Dedifferentiated amniotic fluid mesenchymal stem cell (primary cell): ENCODE measurements at regions not wholly inside any gene's neighbourhood (a gene's known extent, or its start where the extent isn't known, plus 50 kb on each side); places are given as distances from the start of the nearest gene placed in this dataset.
"Not testable (repeated sequence)": the region's sequence is repeated elsewhere in the genome, so short reads cannot be mapped to it uniquely, and the experiment has no call there.

Experiments used
- DNase-seq: peaks from one replicate; pipeline ENCODE4 v3.0.0-alpha.2; 2016; ENCODE audit errors: extremely low spot score

DNA sequence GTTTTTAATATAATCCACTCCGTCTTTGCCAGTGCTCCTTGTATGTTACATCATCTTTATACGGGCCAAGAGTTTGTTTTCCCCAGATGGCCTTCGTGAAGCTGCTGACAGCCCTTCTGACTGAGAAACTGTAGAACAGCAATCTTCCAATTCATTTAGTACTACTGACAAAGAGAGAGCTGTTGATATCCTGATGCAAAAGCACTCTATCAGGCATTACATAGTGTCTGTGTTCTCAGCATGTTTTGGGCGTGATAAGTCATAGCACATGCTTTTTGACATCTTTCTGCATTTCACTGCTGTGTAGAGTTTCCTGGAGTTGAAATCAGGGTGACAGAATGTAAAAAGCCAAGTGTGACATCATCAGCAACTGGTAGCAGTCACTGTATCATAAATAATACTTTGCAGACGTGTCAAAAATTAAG, 746.3 kb upstream of the FAM241A start:
- peak; percentile 50 for DNase-seq

DNA sequence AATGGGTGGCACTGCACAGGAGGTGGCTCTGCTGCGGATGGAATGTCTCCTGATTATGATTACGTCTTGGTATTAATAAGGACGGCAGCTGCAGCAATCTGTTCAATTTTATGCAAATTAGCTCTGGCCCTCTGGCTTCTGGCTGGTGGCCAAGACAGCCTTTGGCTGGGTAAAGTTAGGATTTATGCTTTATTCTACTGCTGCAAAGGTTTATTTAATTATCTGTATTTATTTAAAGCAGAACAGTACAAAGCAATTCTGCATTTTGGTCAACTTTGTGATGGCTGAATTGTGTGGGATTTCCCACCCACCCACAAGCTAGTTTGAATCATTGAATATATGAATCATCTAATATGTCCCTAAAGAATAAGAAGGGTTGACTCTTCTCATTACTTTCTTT, 745.6 kb upstream of the FAM241A start:
- no peak for DNase-seq

DNA sequence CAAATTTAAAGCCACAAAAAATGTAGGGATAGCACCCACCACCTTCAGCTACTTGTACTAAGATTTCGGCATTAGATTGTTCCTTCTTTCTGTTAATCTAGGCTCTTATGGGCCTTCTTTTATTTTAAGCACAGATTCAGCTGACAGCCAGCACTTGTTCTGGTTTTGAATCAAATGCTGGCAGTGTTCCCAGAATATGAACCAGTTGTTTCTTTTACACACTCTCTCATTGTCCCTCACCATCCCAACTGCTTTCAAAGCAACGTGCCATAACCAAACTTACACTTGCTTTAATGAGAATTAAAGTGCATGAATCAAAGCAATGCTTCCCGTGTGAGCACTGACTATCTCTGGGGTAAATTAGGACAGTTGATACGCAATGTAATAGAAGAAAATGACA, 744.5 kb upstream of the FAM241A start:
- DNase-seq = peak; percentile 68

DNA sequence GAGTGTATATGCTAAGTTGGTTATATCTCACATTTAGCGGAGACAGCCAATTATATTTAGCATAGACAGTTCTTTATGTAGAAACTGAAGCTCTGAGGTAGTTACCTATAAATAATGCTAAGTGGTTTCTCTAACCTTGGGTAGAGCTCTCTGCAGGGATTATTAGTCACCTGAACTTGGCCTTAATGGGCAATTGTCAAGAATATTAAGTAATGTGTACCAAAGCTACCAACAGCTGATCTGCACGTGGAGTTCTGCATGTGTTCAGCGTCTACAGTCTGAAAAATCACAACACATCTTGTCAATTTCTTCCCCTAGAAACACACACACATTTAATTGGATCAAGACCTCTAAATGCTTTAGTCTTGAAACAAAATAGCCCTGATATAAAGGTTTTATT, 740.6 kb upstream of the FAM241A start:
- no peak for DNase-seq

DNA sequence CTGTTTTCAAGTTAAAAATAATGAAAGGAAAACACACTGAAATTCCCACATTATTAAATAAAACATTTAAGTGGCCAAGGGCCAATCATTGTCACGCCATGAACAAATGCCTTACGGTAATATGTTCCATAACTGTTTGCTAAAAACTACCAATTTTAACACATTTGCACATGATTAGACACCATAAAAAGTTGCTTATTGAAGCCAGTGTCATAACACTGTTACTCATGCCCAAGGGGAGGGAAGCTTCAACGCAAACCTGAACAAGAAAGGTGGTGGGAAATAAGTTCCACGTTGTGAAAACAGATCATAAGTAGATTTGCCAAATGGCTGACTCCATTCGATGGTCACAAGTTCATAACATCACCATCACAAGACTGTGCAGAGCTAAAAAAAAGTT, 739.3 kb upstream of the FAM241A start:
- DNase-seq = no peak

DNA sequence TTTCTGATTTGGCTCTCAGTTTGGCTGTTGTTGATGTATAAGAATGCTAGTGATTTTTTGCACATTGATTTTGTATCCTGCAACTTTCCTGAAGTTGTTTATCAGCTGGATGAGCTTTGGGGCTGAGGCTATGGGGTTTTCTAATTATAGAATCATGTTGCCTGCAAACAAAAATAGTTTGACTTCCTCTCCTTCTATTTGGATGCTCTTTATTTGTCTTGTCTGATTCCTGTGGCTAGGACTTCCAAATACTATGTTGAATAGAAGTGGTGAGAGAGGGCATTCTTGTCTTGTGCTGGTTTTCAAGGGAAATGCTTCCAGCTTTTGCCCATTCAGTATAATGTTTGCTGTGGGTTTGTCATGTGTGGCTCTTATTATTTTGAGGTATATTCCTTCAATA, 734.7 kb upstream of the FAM241A start:
- no peak for DNase-seq

DNA sequence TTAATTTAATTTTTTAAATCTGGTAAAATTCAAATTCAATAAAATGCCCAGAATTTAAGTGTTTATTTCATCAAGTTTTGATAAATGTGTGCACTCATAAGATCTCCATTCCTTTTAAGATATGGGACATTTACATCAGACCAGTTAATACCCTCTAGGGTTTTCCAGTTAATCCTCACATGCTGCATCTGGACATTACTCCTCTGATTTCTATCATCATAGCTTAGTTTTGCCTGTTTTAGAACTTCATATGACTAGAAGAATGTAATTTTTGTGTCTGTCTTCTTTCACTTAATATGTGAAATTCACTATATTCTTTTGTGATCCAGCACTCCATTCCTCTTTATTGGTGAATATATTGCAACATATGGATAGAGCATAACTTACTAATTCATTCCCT, 727.7 kb upstream of the FAM241A start:
- no peak for DNase-seq

DNA sequence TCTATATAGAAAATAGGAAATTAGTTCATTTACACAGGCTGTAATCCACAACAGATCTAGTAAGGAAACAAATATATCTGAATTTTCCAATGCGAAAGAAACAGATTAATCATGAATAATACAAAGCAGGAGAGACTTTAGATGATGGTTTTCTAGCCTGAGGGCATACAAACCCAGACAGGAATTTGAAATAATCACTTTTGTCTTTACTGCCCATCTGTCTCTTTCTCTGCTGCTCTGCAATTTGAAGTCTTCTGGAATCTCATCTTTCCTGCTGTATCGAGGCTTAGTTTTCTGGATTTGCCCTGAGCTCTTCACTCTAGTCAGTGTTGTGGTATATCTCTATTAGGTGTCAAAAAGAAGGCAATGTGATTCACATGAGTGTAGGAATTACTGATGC, 711.8 kb upstream of the FAM241A start:
- no peak for DNase-seq

DNA sequence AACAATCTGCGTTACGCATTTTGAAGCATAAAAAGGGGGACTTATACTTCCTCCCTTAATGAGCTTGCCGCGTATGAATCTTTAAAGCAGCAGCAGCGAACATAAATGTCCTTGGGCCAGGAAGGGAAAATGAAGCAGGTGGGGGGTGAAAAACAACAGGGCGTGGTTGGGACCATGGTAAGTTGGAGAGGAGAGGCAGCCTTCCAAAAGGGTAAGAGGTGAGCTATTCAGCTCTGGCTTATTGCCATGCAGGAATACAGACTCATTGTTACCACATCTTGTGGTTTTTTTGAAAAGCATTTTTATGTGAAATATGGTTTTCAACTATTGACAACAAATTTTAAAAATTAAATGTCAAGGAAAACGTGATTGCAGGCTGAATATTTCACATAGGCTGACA, 710.7 kb upstream of the FAM241A start:
- DNase-seq = no peak

DNA sequence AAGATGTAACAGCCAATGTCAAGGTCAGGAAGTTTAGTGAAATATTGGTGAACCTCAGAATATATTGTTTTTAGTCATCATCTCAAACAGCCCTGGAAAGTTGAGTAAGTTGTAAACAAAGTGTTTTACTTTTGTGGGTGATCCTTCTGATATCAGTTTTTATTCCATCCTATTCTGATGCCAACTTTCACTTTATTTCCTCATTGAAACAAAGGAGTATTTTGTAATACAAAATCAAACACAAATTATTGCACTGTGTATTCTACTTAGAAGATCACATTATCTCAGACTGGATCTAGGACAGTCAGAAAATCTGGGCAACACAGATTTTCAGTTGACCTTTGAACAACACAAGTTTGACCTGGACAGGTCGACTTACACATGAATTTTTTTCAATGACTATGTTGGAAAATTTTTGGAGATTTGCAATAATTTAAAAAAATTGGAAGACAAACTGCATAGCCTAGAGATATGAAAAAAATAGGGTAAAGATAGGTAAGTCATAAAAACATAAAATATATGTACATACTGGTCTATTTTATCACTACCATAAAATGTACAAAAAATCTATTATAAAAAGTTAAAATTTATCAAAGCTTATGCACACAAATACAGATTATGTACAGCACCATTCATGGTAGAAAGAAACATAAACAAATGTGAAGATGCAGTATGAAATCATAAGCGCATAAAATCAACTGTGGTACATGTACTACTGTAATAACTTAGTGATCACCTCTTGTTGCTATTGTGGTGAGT, 709.1 kb upstream of the FAM241A start:
- DNase-seq = no peak

DNA sequence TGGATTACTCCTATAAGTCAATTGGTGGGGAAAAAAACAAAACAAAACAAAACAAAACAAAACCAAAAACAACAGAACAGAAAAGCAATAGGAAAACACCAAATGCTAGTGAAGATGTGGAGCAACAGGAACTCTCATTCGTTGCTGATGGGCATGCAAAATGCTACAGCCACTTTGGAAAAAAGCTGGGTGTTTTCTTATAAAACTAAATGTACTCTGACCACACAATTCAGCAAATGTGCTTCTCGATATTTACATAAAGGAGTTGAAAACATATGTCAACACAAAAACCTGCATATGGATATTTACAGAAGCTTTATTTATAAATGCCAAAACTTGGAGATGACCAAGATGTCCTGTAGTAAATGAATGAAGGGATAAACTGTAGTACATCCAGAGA, 703.6 kb upstream of the FAM241A start:
- no peak for DNase-seq

DNA sequence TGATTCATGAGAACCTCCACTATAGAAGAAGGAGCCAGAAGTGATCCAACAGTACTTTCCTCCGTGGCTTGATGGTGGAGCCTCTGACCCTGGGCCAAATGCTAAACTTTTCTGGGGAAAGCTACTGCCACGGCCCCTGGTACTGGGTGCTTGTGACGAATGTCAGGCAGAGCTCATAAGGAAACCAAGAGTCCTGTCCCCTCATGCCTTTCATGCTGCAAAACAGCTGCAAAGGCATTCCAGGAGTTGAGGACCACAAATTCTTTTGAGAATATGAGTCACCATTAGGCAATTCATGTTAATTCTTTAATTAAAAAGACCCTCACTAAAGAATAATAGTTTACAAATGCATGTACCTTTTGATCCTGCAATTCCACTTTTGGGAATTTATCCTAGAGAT, 700.4 kb upstream of the FAM241A start:
- DNase-seq = not testable (repeated sequence)

DNA sequence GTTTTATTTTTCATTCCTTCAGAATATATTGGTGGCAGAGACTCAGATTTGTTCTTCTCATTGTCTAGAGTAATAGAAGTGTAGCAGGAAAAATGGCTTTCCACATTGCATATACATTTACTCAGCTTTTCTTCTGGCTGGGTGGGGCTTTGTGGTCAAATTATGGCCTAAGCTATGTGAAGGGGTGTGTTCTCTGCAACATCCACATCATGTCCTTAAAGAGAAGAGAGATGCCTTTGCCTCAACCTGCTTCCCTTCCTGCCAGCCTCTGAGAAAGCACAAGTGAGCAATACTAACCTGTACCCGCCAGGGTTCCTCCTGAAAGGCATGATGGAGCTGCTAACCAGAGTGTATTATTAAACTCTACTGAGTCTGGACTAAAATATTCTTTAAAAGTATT, 695.6 kb upstream of the FAM241A start:
- DNase-seq = no peak

DNA sequence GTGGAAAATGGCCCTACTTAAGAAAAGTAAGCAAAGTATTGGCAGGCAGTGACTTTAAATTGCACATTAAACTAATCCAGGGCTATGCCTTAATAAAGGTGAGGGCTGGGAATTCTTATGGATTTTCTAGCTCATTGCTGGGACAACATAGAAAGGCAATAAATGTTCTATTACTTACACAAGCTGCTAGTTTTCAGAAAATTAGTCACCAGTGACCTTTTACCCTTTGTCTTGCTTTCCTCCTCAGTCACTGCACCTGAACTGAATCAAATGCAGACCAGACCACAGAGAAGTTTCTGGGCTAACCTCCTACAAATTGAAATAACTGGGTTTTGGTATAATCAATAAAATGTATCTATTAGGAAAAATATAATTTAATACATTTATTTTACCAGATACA, 694.4 kb upstream of the FAM241A start:
- DNase-seq = no peak

DNA sequence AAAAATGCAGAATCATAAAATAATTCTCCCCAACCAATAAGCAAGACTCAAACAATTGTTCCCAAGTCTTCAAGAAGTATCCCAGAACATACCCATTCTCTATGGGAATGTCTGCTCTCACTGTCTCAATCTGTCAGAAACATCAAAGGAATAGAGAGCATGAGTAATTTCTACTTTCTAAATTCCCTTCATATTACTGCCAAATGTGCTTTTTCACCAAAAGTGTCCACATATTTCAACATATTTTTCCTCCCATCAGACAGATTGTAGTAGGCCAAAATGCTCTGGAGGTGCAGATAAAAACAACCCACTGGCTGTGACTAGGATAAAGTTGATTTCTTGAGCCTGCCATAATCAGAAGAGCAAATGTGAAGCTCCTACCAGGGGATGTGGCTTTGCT, 692.0 kb upstream of the FAM241A start:
- no peak for DNase-seq

DNA sequence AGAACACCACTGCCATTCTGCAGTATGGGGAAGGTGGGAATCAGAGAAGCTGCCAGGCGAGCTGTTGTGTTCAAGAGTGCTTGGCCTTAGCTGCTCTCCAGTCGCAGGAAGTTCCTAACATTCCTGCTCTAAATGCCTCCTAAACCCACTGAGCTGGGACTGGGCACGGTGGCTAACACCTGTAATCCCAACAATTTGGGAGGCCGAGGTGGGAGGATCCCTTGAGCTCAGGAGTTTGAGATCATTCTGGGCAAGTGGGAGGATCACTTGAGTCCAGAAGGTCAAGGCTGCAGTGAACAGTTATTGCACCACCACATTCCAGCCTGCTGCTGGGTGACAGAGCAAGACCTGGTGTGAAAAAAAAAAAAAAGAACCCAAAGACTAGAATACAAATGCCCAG, 690.3 kb upstream of the FAM241A start:
- no peak for DNase-seq

DNA sequence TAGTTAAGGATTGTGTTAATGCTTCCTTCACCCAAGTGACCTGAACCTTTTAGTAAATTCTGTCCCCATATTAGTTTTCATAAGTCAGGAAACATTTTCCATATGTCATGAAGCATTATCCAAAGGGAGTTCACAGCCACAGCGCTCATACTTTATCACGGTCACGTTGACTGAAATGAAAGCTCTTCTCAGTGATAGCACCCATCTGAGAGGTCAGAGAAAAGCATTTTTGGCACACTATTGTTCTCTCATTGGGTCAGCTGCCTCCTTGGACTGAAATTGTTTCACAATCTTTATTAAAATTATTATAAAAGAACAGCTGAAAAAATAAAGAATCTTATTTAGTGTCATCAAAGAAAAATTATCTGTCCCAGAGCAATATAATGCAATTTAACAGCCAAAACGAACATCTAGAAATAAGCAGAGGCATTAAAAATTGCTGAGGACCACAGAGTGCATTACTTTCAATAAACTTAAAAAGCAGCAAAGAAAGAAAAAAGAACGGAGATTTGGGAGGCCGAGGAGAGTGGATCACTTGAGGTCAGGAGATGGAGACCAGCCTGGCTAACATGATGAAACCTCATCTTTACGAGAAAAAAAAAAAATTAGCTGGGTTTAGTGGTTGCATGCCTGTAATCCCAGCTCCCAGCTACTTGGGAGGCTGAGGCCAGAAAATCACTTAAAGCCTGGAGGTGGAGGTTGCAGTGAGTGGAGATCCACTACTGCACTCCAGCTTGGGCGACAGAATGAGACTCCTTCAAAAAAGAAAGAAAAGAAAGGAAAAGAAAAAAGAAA, 680.8 kb upstream of the FAM241A start:
- no peak for DNase-seq

DNA sequence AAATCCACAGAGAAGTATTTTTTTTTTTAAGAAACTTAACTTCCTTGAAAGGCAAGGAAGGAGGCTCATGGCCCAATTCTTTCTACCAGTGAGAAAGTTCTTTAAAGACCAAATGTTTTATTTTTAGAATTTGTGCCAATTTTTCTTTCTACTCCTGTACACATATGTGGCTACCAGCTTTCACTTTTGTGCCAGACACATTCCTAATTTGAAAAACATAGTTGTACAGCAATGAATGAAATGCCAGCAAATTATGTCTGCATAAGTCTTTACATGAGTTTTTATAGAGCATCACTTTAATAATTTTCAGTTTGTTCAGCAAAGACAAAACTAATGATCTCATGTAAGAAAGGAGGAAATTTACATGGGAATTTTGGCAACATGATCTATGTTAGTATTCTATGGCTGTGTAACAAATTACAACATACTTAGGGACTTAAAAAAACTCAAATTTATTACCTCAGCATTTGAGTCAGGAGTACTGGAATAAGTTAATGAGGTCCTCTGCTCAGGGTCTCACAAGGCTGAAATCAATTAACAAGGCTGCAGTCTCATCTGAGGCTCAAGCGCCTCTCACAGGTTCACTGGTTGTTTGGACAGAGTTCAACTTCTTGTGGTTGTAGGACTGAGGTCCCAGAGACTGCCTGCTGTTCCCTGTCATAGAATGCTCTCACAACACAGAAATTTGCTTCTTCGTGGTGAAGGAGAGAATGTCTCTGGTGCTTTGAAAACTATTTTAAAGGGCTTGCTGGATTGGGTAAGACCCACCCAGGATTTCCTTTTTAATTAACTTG, 678.2 kb upstream of the FAM241A start:
- DNase-seq = no peak

DNA sequence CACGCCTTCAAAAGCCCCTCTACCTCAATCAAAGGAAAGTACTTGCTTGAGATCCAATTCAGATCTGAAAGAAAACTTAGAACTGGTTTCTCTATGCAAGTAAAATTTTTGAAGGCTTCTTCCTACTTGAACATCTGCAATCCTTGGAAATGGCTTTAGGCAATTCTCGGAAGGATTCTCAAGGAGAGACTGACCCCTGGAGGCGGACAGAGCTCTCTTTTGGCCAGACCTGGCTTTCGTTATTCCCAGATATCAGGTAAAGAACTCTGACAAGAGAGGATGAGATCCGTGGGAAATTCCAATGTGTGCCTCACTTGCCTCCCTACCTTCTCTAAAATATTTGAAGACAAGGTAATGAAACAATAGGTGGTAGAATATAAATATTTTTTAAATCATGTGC, 670.3 kb upstream of the FAM241A start:
- DNase-seq = no peak

DNA sequence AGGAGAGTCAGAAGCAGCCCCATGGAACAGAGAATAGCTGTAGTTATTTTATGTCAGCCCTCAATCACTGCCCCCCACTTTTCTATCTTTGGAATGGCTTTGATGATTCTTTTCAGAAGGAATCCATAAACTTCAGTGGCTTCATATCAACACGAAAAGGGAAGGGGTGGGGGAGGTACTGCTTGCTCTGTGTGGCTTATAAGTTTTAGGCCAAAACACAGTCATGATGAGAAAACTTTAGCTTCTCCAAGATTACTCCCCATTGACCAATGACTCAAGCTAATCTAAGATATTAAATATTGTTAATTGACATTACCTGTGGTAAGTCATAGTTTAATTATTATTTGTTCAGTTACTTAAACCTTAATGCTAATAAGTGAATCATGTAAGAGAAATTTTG, 669.6 kb upstream of the FAM241A start:
- no peak for DNase-seq

DNA sequence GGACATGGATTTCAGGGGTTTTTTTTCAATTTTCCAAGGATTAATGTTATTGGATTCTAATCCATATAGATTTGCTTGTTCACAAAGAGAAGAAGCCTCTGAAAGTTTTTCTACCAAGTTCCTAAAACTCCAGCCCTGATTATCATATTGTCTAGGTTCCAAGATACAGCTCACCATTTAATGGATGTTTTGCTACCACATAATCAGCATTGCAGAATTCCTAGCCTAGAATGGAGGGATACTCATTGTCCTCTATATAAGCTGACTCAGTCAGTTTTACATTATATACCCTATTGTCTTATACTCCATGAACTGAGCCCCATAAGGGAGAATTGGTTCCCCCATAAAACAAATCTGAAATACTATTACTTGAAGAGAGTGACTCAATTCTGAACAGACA, 664.7 kb upstream of the FAM241A start:
- DNase-seq = no peak

DNA sequence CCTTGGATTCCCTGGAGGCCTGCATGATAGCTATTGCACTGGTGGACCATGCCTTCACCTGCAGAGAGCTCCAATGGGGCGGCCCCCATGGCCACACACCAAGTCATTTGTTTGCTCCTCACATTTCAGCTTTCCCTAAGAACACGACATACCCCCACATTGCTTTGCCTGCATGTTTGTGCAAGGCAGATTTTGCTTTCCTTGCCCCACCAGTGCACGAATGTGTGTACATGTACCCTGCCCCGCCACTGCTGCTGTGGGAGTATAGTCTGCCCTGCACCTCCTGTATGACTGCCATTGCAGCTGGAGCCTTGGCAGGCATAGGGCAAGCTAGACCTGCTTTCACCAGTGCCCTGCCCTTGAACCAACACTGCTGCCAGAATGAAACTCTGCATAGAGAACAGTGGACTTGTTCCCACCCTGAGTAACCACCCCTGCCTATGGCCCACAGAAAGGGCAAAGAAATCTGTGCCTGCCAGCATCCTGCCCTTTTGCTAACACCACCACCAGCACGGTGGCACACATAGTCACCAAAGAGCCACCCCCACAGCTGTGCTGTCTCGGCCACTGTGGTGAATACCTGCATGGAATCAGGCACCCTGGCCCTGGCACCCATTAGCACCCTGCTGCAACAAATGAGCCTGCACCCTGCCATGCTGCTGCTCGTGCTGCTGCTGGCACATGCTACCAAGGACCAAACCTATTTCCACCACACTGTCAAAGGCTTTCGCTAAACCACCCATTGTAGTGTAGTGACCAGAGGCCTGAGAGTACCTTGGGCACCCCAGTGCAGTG, 661.7 kb upstream of the FAM241A start:
- DNase-seq = no peak
